Mesothelial cell of epicardium (in vitro differentiated cells): ENCODE measurements at regions not wholly inside any gene's neighbourhood (a gene's known extent, or its start where the extent isn't known, plus 50 kb on each side); places are given as distances from the start of the nearest gene placed in this dataset.

ENCODE experiments used
- DNase-seq, 2 experiments: peaks; one replicate each; pipeline ENCODE4 v3.0.0; 2021; ENCODE audit warnings: low spot score in 2 of 2; ENCODE audit not compliant: unreplicated experiment in 2 of 2
- H3K27ac Mint-ChIP-seq: 2 replicates; pipeline ENCODE4 v1.8.0; 2021; ENCODE audit warnings: mixed read lengths
- H3K27me3 Mint-ChIP-seq: 2 replicates; pipeline ENCODE4 v1.8.0; 2021; ENCODE audit warnings: low read depth, mixed read lengths
- H3K36me3 Mint-ChIP-seq: 2 replicates; pipeline ENCODE4 v1.8.0; 2021; ENCODE audit warnings: mixed read lengths
- H3K4me1 Mint-ChIP-seq: 2 replicates; pipeline ENCODE4 v1.8.0; 2021; ENCODE audit warnings: mixed read lengths
- H3K4me3 Mint-ChIP-seq: 2 replicates; pipeline ENCODE4 v1.8.0; 2021; ENCODE audit warnings: mild to moderate bottlenecking, moderate library complexity, mixed read lengths
- H3K9me3 Mint-ChIP-seq: 2 replicates; pipeline ENCODE4 v1.8.0; 2021; ENCODE audit warnings: mixed read lengths
- TF ChIP-seq, protein P1 (sequence below): fragments of 200-600 bp; sonication (generic); IDR thresholded peaks from one replicate; pipeline ENCODE4 v1.5.0; 2021; ENCODE audit warnings: antibody characterized with exemption; ENCODE audit not compliant: unreplicated experiment

DNA sequence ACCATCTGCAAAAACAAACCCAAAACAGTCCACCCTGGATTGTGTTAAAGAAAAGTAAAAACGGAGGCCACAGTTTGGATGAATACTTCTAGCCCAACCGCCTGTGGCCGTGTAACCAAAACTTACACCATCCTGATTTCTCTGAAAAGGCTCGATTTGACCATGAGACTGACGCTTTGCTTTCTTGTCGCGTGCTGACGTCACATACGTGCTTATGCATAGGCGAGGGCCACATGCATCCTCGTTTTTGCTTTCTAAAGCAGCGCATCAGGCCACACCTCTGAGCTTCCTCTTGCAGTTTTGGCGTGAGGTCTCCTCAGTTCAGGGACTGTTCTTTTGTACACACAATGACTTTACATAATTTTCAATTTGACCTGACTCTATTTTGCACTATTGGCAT is 526.6 kb downstream of the GLRX3 start:
- no peak overlapping the region for H3K27ac Mint-ChIP-seq
- peaks cover 11% of the 10 kb centered on the region for H3K4me1 Mint-ChIP-seq
- DNase-seq = no peak
- H3K4me3 Mint-ChIP-seq = no peak overlapping the region
- H3K27me3 Mint-ChIP-seq = peaks cover 16% of the 10 kb centered on the region
- TF ChIP-seq, protein P1, sequence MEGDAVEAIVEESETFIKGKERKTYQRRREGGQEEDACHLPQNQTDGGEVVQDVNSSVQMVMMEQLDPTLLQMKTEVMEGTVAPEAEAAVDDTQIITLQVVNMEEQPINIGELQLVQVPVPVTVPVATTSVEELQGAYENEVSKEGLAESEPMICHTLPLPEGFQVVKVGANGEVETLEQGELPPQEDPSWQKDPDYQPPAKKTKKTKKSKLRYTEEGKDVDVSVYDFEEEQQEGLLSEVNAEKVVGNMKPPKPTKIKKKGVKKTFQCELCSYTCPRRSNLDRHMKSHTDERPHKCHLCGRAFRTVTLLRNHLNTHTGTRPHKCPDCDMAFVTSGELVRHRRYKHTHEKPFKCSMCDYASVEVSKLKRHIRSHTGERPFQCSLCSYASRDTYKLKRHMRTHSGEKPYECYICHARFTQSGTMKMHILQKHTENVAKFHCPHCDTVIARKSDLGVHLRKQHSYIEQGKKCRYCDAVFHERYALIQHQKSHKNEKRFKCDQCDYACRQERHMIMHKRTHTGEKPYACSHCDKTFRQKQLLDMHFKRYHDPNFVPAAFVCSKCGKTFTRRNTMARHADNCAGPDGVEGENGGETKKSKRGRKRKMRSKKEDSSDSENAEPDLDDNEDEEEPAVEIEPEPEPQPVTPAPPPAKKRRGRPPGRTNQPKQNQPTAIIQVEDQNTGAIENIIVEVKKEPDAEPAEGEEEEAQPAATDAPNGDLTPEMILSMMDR = no peak
- H3K9me3 Mint-ChIP-seq = no peaks in the 10 kb centered on the region
- no peaks in the 10 kb centered on the region for H3K36me3 Mint-ChIP-seq

DNA sequence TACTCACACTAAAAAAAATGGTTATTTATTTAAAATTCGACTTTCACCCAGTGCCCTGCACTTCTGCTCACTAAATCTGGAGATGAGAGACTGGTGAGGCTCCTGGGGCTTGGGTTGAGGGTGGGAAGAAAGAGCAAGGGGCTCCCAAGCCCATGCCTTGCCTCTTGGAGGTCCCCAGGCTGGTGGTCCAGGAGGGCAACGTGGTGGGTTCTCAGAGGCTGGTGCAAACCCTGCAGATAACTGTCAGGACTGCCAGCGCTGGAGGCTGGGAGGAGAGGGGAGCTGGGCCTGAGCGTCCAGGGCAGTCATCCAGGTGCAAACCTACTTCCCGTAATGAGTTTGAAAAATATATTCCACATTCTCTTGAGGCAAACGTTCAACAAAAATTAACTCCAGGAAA is 528.3 kb downstream of the GLRX3 start:
- H3K9me3 Mint-ChIP-seq = no peaks in the 10 kb centered on the region
- no peak for DNase-seq
- H3K27ac Mint-ChIP-seq = no peak overlapping the region
- peaks cover 19% of the 10 kb centered on the region for H3K27me3 Mint-ChIP-seq
- TF ChIP-seq, protein P1 = no peak
- H3K4me3 Mint-ChIP-seq = no peak overlapping the region
- H3K36me3 Mint-ChIP-seq = no peaks in the 10 kb centered on the region
- H3K4me1 Mint-ChIP-seq = peaks cover 11% of the 10 kb centered on the region

DNA sequence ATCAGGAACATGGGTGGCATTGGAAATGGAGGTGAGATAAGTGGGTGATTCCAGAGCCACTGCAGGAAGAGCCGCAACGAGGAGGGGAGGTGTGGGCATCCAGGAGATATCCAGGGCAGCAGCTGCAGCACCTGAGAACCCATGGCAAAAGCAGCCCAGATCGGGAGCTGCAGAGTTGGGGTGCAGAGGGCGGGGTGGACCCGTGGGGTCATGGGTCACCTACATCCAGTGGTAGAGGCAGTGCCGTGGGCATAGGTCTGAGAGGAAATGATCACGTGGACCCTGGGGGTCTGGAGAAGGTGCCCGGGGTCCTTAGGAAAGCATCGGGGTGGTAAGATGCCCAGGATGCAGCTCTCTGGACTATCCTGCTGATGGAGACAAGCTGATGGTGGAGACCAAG is 530.0 kb downstream of the GLRX3 start:
- Mint-ChIP-seq H3K4me3 (no peak overlapping the region), H3K27me3 (peaks cover 19% of the 10 kb centered on the region), H3K4me1 (peaks cover 11% of the 10 kb centered on the region), H3K9me3 (peaks cover 7% of the 10 kb centered on the region), H3K27ac (no peak overlapping the region), H3K36me3 (no peaks in the 10 kb centered on the region)
- TF ChIP-seq, protein P1 = no peak
- DNase-seq = no peak

DNA sequence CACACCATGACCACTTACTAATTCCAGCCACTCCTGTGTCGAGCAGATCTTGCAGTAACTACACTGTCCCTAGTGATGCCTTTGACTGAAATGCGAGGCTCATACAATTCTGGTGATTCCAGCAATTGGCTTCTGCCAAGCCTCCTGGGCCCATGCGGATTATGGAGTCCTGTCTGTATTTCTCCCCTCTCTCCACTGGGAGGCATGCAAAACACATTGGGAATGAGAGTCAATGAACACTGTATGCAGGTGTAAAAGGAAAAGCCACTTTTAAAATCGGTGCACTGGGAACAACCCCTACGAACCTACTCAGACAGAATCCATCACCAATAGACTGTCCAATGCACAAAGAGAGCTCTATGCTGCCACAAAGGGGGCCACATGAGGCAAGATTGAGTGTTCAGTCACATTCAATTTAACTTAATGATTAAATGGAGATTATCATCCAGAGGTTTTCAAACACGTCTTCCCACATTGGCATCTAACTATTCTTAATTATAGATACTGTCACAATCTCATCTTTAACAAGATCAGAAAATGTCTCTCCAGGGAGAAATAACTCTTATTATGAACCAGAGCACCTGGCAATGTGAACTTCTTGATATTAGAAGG is 550.6 kb downstream of the GLRX3 start:
- no peaks in the 10 kb centered on the region for H3K27me3 Mint-ChIP-seq
- H3K4me3 Mint-ChIP-seq = no peak overlapping the region
- peaks cover 3% of the 10 kb centered on the region for H3K4me1 Mint-ChIP-seq
- TF ChIP-seq, protein P1 = no peak
- no peaks in the 10 kb centered on the region for H3K36me3 Mint-ChIP-seq
- peaks cover 5% of the 10 kb centered on the region for H3K9me3 Mint-ChIP-seq
- H3K27ac Mint-ChIP-seq = no peak overlapping the region
- no peak for DNase-seq

DNA sequence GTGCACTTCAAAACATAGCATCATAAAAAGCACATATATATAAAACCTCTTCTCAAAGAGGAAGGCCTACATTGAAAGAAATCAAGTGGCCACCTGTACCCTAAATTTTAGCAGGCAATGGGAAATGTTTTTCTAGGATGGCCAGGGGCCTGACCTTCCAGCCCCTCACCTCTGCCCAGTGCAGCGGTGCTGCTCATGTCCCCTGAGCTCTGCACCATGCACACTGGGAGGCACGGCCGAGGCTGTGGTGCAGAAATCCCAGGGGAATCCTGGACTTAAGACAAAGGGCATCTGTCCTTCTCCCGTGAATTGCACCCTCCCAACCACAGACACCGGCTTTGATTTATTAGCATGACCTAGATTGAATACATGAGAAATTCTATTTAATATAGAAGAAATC is 551.4 kb downstream of the GLRX3 start:
- Mint-ChIP-seq H3K4me3 (no peak overlapping the region), H3K27ac (no peak overlapping the region), H3K4me1 (peaks cover 3% of the 10 kb centered on the region), H3K9me3 (peaks cover 5% of the 10 kb centered on the region), H3K27me3 (peaks cover 3% of the 10 kb centered on the region), H3K36me3 (no peaks in the 10 kb centered on the region)
- TF ChIP-seq, protein P1 = no peak
- no peak for DNase-seq
